ENCODE measurements at regions not wholly inside any gene's neighbourhood (a gene's known extent, or its start where the extent isn't known, plus 50 kb on each side); places are given as distances from the start of the nearest gene placed in this dataset.
"Not testable (repeated sequence)": the region's sequence is repeated elsewhere in the genome, so short reads cannot be mapped to it uniquely, and the experiment has no call there.

- no peak for TF ChIP-seq CTCF (IDR thresholded peaks at IDR 0.05; ENCODE audit: borderline replicate concordance, insufficient read depth, low read depth, low read length)
- H3K4me3 ChIP-seq (ENCODE audit: low read depth, low read length), result no peak overlapping the region
Observed at GRCh38 chrX:93468075-93468474, 205.3 kb downstream of the NAP1L3 start.

DNA sequence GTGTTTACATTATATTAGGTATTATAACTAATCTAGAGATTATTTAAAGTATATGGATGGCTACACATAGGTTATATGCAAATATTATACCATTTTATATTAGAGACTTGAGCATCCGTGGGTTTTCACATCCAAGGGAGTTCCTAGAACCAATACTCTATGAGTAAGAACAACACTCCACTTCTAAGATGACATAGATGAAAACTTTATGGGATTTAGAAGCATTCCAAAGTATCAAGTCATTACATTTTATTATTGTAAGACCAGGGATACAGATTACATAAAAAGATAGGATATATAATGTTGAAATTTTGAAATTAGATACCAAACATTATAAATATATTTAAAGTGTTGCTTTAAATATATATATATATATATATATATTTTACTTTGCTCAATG lies 207.0 kb downstream of the NAP1L3 start:
- no peak for TF ChIP-seq CTCF (IDR thresholded peaks at IDR 0.05; ENCODE audit: borderline replicate concordance, insufficient read depth, low read depth, low read length)
- H3K4me3 ChIP-seq (ENCODE audit: low read depth, low read length), result no peak overlapping the region

GRCh38 chrX:93461060-93461459 lies 212.3 kb downstream of the NAP1L3 start:
- TF ChIP-seq CTCF (IDR thresholded peaks at IDR 0.05; ENCODE audit: borderline replicate concordance, insufficient read depth, low read depth, low read length), result no peak
- no peak overlapping the region for H3K4me3 ChIP-seq (ENCODE audit: low read depth, low read length)

DNA sequence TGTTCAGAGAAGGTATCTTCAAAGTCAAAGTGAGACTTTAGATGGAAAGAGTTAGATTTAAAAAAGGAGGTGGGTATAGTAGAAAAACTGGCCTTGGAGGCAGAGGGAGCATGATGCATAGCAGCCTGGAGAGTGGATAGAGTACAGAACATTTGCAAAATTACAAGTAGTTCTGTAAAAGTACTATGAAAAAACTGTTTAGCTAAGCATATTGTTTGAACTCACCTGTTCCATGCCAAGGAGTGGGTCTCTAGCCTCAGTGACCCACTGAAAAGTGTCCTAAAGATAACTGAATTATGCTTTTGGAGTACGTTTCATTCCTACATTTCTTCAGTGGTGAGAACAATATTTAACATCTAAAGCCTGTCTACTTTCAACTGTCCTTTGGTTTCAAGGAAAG lies 218.9 kb downstream of the NAP1L3 start:
- no peak for TF ChIP-seq CTCF (IDR thresholded peaks at IDR 0.05; ENCODE audit: borderline replicate concordance, insufficient read depth, low read depth, low read length)

GRCh38 chrX:93434721-93435120 lies 238.7 kb downstream of the NAP1L3 start:
- not testable (repeated sequence) for H3K4me3 ChIP-seq (ENCODE audit: low read depth, low read length)

More for the DNA sequence above, 218.9 kb downstream of the NAP1L3 start:
- H3K4me3 ChIP-seq (ENCODE audit: low read depth, low read length), result no peak overlapping the region

DNA sequence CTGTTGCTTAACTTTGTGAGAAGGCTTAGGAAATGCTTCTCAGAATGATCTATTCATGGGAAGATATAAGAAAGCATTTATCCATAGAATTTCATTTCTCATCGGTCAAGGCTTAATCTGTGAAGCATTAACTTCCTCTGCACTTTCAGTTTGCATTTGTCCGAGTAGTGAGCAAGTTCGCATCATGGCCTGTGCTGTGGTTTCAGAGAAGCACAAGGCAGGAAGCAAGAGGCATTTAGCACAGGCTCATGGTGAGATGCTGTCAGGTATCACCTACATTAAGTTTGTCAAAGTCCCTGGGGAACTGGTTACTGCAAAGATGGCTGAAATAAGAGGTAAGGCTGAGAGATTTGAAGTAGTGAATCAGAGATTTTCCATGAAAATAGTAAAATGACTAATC lies 244.9 kb downstream of the NAP1L3 start:
- no peak for TF ChIP-seq CTCF (IDR thresholded peaks at IDR 0.05; ENCODE audit: borderline replicate concordance, insufficient read depth, low read depth, low read length)
- H3K4me3 ChIP-seq (ENCODE audit: low read depth, low read length), result no peak overlapping the region

DNA sequence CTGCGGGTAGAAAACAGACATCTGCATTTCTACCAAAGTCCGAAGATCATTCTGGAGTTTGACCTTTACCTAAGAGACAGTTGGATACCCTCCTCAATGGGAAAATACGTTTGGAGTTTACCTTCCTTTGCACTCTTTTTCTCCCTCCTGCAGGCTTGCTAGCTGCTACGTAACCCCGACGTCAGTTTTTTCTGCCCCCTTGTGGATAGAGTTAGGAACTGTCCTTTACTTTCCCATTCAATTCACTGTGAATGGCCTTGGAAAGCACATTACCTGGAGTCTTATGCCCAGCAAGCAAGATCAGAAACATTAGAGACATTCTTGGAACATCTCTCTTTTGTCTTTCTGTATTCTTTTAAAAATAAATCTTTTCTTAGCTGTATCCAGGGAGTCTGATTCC lies 250.7 kb downstream of the NAP1L3 start:
- peak; percentile 60 for TF ChIP-seq CTCF (IDR thresholded peaks at IDR 0.05; ENCODE audit: borderline replicate concordance, insufficient read depth, low read depth, low read length)
- H3K4me3 ChIP-seq (ENCODE audit: low read depth, low read length), result no peak overlapping the region

- TF ChIP-seq CTCF (IDR thresholded peaks at IDR 0.05; ENCODE audit: borderline replicate concordance, insufficient read depth, low read depth, low read length), result no peak
- H3K4me3 ChIP-seq (ENCODE audit: low read depth, low read length), result no peak overlapping the region
Observed at GRCh38 chrX:93420525-93421082, 252.8 kb downstream of the NAP1L3 start.

Measured in GM12875 (cell line).